ENCODE measurements at regions not wholly inside any gene's neighbourhood (a gene's known extent, or its start where the extent isn't known, plus 50 kb on each side); places are given as distances from the start of the nearest gene placed in this dataset.

GRCh38 chr5:159655757-159656409, 260.4 kb upstream of the ADRA1B start:
- TF ChIP-seq TAF1 (IDR thresholded peaks at IDR 0.05; ENCODE audit: borderline replicate concordance, insufficient read depth, low read length) (no peak), FOXP2 (optimal IDR thresholded peaks at IDR 0.05; ENCODE audit: borderline replicate concordance, extremely low read depth, extremely low read length, insufficient read depth) (no peak), SIN3A (IDR thresholded peaks at IDR 0.05; ENCODE audit: borderline replicate concordance, insufficient read depth, low read length) (no peak), POLR2AphosphoS5 (IDR thresholded peaks at IDR 0.05; ENCODE audit: low read depth, low read length) (no peak), REST (IDR thresholded peaks at IDR 0.05; ENCODE audit: insufficient read depth in 1 of 2, low read depth in 2 of 2, low read length in 2 of 2) (no peak)

- no peak for TF ChIP-seq TAF1 (IDR thresholded peaks at IDR 0.05; ENCODE audit: borderline replicate concordance, insufficient read depth, low read length)
- no peak for TF ChIP-seq FOXP2 (optimal IDR thresholded peaks at IDR 0.05; ENCODE audit: borderline replicate concordance, extremely low read depth, extremely low read length, insufficient read depth)
- no peak for TF ChIP-seq SIN3A (IDR thresholded peaks at IDR 0.05; ENCODE audit: borderline replicate concordance, insufficient read depth, low read length)
- no peak for TF ChIP-seq POLR2AphosphoS5 (IDR thresholded peaks at IDR 0.05; ENCODE audit: low read depth, low read length)
- no peak for TF ChIP-seq REST (IDR thresholded peaks at IDR 0.05; ENCODE audit: insufficient read depth in 1 of 2, low read depth in 2 of 2, low read length in 2 of 2)
Measured at GRCh38 chr5:159657298-159657697, 259.0 kb upstream of the ADRA1B start.

DNA sequence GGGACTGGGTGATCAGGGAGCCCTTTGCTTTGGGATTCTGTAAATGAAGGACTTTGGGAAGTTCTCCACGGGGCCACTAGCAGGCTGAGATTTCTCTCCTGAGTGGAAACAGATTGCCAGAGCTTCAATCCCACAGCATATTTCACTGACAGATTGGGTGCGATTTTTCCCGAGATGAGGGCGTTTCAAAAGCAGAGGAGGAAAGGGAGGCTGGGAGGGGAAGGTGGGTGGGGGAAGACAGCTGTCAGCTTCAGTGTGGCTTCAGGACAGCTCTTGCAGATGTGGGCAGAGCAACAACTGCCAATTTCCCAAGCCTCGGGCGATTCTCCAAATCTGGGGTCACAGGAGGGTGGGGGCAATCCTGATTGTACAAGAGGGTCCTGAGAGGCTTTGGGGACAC, 258.5 kb upstream of the ADRA1B start:
- TF ChIP-seq POLR2AphosphoS5 (IDR thresholded peaks at IDR 0.05; ENCODE audit: low read depth, low read length) (no peak), TAF1 (IDR thresholded peaks at IDR 0.05; ENCODE audit: borderline replicate concordance, insufficient read depth, low read length) (no peak), SIN3A (IDR thresholded peaks at IDR 0.05; ENCODE audit: borderline replicate concordance, insufficient read depth, low read length) (no peak), FOXP2 (optimal IDR thresholded peaks at IDR 0.05; ENCODE audit: borderline replicate concordance, extremely low read depth, extremely low read length, insufficient read depth) (no peak), REST (IDR thresholded peaks at IDR 0.05; ENCODE audit: insufficient read depth in 1 of 2, low read depth in 2 of 2, low read length in 2 of 2) (no peak)

DNA sequence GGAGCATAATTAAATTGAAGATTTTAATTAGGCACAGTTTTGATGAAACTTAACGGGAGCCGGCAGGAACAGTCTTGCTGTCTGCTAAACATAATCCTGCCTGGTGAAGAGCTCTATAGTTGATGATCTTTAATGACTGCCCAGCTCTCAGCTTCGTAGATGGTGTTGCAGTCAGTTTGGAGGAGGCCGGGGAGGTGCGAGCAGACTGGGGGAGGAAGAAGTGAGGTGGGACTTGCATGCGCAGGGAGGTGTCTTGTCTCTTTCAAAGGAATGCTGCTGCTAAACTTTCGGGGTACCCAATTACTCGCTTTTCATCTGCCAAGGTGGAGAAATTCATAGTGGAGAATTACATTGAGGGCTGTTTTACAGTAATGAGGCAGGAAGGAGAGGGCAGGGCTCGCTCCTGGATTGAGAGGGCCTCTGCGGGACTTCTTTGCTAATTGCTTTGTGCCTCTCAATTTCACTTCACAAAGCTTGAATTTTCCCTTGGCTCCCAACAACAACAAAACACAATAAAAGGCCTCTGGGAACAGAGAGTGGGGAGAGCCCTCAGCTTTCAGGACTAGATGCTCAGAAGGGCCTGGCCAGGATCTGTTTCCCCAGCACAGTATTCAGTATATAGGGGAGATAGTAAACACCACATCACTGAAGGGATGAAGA, 257.9 kb upstream of the ADRA1B start:
- TF ChIP-seq TAF1 (IDR thresholded peaks at IDR 0.05; ENCODE audit: borderline replicate concordance, insufficient read depth, low read length), result no peak
- no peak for TF ChIP-seq SIN3A (IDR thresholded peaks at IDR 0.05; ENCODE audit: borderline replicate concordance, insufficient read depth, low read length)
- TF ChIP-seq REST (IDR thresholded peaks at IDR 0.05; ENCODE audit: insufficient read depth in 1 of 2, low read depth in 2 of 2, low read length in 2 of 2), result no peak
- TF ChIP-seq FOXP2 (optimal IDR thresholded peaks at IDR 0.05; ENCODE audit: borderline replicate concordance, extremely low read depth, extremely low read length, insufficient read depth), result no peak
- no peak for TF ChIP-seq POLR2AphosphoS5 (IDR thresholded peaks at IDR 0.05; ENCODE audit: low read depth, low read length)
